Loucy (cell line): ENCODE measurements at regions not wholly inside any gene's neighbourhood (a gene's known extent, or its start where the extent isn't known, plus 50 kb on each side); places are given as distances from the start of the nearest gene placed in this dataset.

Source experiments
- CTCF ChIP-seq: fragments of 200-600 bp; sonication (generic); conservative IDR thresholded peaks from 2 replicates; pipeline ENCODE4 v1.5.1; 2014; ENCODE audit warnings: mild to moderate bottlenecking, antibody characterized with exemption, low read length
- EZH2phosphoT487 ChIP-seq: fragments of 200-600 bp; IDR thresholded peaks from 2 replicates; pipeline ENCODE4 v1.6.1; 2018; ENCODE audit warnings: antibody characterized with exemption, mild to moderate bottlenecking, moderate library complexity, borderline replicate concordance

DNA sequence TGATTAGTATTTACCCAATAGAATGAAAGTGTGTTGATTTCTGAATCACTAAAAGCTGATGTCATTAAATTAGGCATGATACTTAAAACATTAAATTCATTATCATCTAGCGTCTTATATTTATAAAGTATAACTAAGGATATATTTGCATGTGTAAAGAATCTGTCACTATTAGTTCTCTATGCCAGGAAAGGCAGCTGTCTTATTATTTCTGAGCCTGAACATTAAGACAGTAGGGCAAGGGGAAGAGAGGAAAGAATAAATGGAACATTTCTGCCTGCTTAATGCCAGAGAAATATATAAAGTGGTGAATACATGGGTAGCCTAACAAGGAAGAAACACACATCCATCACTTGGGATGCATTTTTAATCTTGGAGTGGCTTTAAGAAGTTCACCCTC lies 965.1 kb upstream of the TMEM132C start:
- TF ChIP-seq EZH2phosphoT487 (no peak), CTCF (no peak)
